AG04450 (cell line): ENCODE measurements at regions not wholly inside any gene's neighbourhood (a gene's known extent, or its start where the extent isn't known, plus 50 kb on each side); places are given as distances from the start of the nearest gene placed in this dataset.

Source experiments
- CTCF ChIA-PET: fragments of 300-600, 350-600 bp; formaldehyde crosslinking; extraction: SDS; loops from one replicate; lab custom pipeline; 2022; ENCODE audit warnings: antibody characterized with exemption, inconsistent platforms; lab: Charles Lee
- POLR2A ChIA-PET: fragments of 350-600 bp; formaldehyde crosslinking; extraction: SDS; loops from one replicate; lab custom pipeline; 2021; ENCODE audit warnings: antibody characterized with exemption, inconsistent platforms; lab: Yijun Ruan, JAX
- DNase-seq: peaks from one replicate; pipeline ENCODE4 v3.0.0-alpha.2; 2011; ENCODE audit warnings: low read depth, low spot score
- H3K27ac ChIP-seq: one replicate; pipeline ENCODE4 v1.5.1; 2012; ENCODE audit warnings: low read depth, low read length, control low read depth
- H3K27me3 ChIP-seq: one replicate; pipeline ENCODE4 v1.6.0; 2012; ENCODE audit warnings: low read length; ENCODE audit not compliant: control insufficient read depth, insufficient read depth
- H3K4me3 ChIP-seq: 2 replicates; pipeline ENCODE4 v1.5.1; 2011; ENCODE audit warnings: mild to moderate bottlenecking, low read depth, low read length, control low read depth
- H3K9me3 ChIP-seq: 2 replicates; pipeline ENCODE4 v1.5.1; 2012; ENCODE audit warnings: low read length; ENCODE audit not compliant: control insufficient read depth, insufficient read depth
- TF ChIP-seq, protein P1 (sequence below): IDR thresholded peaks from 2 replicates; pipeline ENCODE4 v1.5.1; 2011; ENCODE audit warnings: low read depth, low read length, control low read depth, inconsistent platforms

DNA sequence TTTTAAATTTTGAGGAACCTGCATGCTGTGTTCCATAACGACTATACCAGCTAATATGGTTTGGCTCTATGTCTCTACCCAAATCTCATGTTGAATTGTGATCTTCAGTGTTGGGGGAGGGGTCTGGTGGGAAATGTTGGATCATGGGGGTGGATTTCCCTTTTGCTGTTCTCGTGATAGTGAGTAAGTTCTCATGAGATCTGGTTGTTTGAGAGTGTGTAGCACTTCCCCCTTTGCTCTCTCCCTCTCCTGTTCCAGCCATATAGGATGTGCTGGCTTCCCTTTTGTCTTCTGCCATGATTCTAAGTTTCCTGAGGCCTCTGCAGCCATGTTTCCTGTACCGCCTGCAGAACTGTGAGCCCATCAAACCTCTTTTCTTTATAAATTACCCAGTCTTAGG lies 61.8 kb upstream of the NEDD9 start:
- CTCF ChIA-PET: no interaction called here
- TF ChIP-seq, protein P1, sequence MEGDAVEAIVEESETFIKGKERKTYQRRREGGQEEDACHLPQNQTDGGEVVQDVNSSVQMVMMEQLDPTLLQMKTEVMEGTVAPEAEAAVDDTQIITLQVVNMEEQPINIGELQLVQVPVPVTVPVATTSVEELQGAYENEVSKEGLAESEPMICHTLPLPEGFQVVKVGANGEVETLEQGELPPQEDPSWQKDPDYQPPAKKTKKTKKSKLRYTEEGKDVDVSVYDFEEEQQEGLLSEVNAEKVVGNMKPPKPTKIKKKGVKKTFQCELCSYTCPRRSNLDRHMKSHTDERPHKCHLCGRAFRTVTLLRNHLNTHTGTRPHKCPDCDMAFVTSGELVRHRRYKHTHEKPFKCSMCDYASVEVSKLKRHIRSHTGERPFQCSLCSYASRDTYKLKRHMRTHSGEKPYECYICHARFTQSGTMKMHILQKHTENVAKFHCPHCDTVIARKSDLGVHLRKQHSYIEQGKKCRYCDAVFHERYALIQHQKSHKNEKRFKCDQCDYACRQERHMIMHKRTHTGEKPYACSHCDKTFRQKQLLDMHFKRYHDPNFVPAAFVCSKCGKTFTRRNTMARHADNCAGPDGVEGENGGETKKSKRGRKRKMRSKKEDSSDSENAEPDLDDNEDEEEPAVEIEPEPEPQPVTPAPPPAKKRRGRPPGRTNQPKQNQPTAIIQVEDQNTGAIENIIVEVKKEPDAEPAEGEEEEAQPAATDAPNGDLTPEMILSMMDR: no peak
- H3K27ac ChIP-seq: no peak overlapping the region
- no peak for DNase-seq
- H3K4me3 ChIP-seq: no peak overlapping the region
- H3K27me3 ChIP-seq: peaks cover 2% of the 10 kb centered on the region
- H3K9me3 ChIP-seq: peaks cover 4% of the 10 kb centered on the region; the same call in 1 of the 2 replicates
- POLR2A ChIA-PET: no interaction called here

DNA sequence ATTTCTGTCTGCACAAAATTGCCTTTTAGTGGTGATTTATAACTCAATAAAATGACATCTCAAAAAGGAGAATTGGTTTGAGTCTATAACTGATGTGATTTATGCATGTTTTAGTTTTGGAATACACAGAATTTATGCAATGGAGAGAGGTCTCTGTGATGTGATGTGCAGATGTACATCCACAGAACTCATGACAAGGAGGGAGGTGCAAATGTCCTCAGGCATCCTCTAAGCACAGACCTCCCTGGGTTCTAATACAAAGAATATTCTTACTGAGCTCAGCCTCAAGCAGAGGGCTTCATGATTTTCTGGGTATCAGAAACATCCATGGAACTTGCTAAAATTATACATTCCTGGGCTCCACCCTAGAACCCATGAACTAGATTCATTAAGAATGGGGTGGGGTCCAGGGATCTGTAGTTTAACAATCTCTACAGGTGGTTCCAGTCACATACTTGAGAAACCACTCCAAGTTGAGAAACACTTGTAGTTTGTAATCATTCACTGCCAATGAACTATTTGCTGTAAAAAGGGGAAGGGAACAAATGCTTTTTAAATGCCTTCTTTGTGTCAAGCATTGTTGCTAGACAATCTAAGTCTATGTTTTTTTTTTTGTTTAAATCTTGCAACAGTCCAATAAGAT lies 60.2 kb upstream of the NEDD9 start:
- CTCF ChIA-PET: no interaction called here
- no peak overlapping the region for H3K27ac ChIP-seq
- peaks cover 2% of the 10 kb centered on the region for H3K27me3 ChIP-seq
- TF ChIP-seq, protein P1: no peak
- no peak for DNase-seq
- peaks cover 4% of the 10 kb centered on the region; the same call in 1 of the 2 replicates for H3K9me3 ChIP-seq
- POLR2A ChIA-PET: no interaction called here
- no peak overlapping the region for H3K4me3 ChIP-seq

DNA sequence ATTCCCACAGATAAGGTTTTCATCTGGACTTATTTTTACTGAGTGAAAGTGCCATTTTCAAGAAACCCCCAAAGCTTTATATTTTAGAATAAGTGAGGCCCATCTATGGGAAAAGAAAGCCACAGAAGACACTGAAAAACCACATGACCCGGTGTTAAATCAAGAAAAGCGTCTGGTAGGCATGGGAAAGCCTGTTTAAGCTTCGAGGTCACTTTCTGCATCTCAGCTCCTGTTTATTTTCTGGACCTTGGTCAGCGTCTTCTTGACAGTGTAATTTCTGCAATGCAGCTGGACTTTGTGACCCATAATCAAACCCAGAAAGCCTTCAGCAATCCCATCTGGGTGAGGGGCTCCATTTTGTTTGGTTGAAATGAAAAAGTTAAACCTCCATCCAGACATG lies 59.6 kb upstream of the NEDD9 start:
- Histone ChIP-seq H3K27me3 (peaks cover 2% of the 10 kb centered on the region), H3K27ac (no peak overlapping the region), H3K9me3 (peaks cover 4% of the 10 kb centered on the region; the same call in 1 of the 2 replicates), H3K4me3 (no peak overlapping the region)
- CTCF ChIA-PET: no interaction called here
- POLR2A ChIA-PET: no interaction called here
- no peak for DNase-seq
- TF ChIP-seq, protein P1: no peak

DNA sequence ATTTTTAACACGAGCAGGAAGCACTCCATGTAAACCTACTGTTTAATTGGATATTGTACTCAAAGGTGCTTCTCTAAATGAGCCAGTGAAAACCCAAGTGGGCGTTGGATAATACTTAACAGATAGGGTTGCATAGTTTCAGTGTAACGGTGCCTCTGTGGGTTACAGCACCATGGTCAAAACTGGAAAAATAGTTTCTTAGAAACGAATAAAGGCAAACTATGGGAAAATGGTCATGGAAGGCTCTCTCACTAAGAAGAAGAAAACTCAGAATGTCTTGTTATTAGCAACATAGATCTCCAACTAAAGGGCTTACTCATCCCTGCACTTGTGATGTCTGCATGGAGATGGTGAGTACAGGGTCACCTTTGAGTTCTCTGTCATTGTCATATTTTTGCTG lies 59.1 kb upstream of the NEDD9 start:
- POLR2A ChIA-PET: no interaction called here
- no peak for DNase-seq
- CTCF ChIA-PET: no interaction called here
- Histone ChIP-seq H3K27ac (no peak overlapping the region), H3K27me3 (peaks cover 2% of the 10 kb centered on the region), H3K9me3 (peaks cover 4% of the 10 kb centered on the region; the same call in 1 of the 2 replicates), H3K4me3 (no peak overlapping the region)
- TF ChIP-seq, protein P1: no peak

DNA sequence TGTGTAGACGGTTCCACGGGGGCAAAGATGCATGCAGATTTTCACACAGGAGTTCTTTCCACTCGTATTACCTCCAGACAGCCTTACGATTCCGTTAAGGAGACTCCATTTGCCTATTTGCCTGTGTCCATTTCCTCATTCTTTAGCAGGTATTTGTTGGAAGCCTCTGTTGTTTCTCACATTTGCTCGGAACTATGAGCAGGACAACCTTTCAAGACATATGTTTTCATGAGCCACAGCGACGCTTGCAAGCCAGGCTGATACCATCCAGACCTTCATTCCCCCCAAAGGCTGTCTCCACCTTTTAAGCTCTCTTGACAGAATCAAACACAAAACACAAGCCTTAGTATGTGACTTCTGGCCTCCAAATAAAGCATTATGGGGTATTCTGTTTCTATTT lies 57.6 kb upstream of the NEDD9 start:
- DNase-seq: no peak
- H3K4me3 ChIP-seq: no peak overlapping the region
- H3K27ac ChIP-seq: no peak overlapping the region
- ChIA-PET POLR2A (no interaction called here), CTCF (interaction anchor here (0.8 kb wide), 1 partner anchor 196 kb away, joined by 3 read pairs; no protein-coding TSS in a partner anchor)
- no peaks in the 10 kb centered on the region for H3K9me3 ChIP-seq
- peaks cover 2% of the 10 kb centered on the region for H3K27me3 ChIP-seq
- TF ChIP-seq, protein P1: no peak
